Ishikawa (cell line): ENCODE measurements at regions not wholly inside any gene's neighbourhood (a gene's known extent, or its start where the extent isn't known, plus 50 kb on each side); places are given as distances from the start of the nearest gene placed in this dataset.

Experiments used
- CEBPB ChIP-seq: IDR thresholded peaks from 2 replicates; pipeline ENCODE4 v1.6.1; 2012
- EP300 ChIP-seq: IDR thresholded peaks from 2 replicates; pipeline ENCODE4 v1.6.1; 2012; ENCODE audit warnings: borderline replicate concordance
- MAX ChIP-seq: IDR thresholded peaks from 2 replicates; pipeline ENCODE4 v1.6.1; 2012
- RAD21 ChIP-seq: IDR thresholded peaks from 2 replicates; pipeline ENCODE4 v1.6.1; 2012; ENCODE audit warnings: low read depth
- YY1 ChIP-seq: IDR thresholded peaks from 2 replicates; pipeline ENCODE4 v1.6.1; 2012; ENCODE audit warnings: low read depth

DNA sequence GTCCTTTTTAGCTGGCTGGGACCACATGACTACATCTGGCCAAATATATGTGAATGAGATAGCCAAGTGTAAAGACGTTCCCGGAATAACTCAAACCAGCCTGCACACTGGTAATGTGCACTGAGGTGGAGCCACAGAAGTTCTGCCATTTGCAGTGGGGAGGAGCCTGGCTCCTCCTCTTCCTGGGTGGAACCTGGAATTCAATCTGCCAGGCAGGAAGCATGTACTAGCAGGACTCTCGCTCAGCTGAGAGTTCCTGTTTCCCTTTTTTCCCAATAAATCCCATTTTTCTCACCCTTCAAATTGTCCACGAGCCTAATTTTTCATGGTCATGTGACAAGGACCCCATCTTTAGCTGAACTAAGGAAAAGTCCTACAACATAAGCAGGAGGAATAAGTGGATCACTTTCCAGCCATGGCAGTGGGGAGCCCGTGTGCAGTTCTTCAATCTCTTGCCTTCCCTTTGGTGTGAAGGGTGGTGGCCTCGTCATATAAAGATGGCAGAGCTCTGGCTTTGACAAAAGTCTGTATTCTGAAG is 183.2 kb downstream of the UXS1 start:
- no peak for TF ChIP-seq MAX
- TF ChIP-seq CEBPB: no peak
- TF ChIP-seq EP300: no peak
- no peak for TF ChIP-seq RAD21
- no peak for TF ChIP-seq YY1
